BJ (cell line): ENCODE measurements at regions not wholly inside any gene's neighbourhood (a gene's known extent, or its start where the extent isn't known, plus 50 kb on each side); places are given as distances from the start of the nearest gene placed in this dataset.
"Not testable (repeated sequence)": the region's sequence is repeated elsewhere in the genome, so short reads cannot be mapped to it uniquely, and the experiment has no call there.

Experiments used
- CTCF ChIA-PET: fragments of 350-600 bp; formaldehyde crosslinking; extraction: SDS; loops from one replicate; lab custom pipeline; 2021; ENCODE audit warnings: antibody characterized with exemption, inconsistent platforms; lab: Yijun Ruan, JAX
- POLR2A ChIA-PET: fragments of 300-600 bp; sonication (Branson Sonifier 250); formaldehyde crosslinking; extraction: SDS; loops from one replicate; lab custom pipeline; 2021; ENCODE audit warnings: antibody characterized with exemption; lab: Charles Lee
- DNase-seq: peaks from one replicate; pipeline ENCODE4 v3.0.0-alpha.2; 2011; ENCODE audit warnings: low read depth
- H3K27me3 ChIP-seq: 2 replicates; pipeline ENCODE4 v1.6.0; 2011; ENCODE audit warnings: low read length; ENCODE audit not compliant: control insufficient read depth, insufficient read depth
- H3K36me3 ChIP-seq: 2 replicates; pipeline ENCODE4 v1.5.1; 2011; ENCODE audit warnings: low read length; ENCODE audit not compliant: control insufficient read depth, insufficient read depth
- H3K4me3 ChIP-seq: 2 replicates; pipeline ENCODE4 v1.5.1; 2011; ENCODE audit warnings: low read depth, mild to moderate bottlenecking, control low read depth, low read length
- CTCF ChIP-seq: IDR thresholded peaks from 2 replicates; pipeline ENCODE4 v1.5.1; 2011; ENCODE audit warnings: low read depth, mild to moderate bottlenecking, control low read depth, inconsistent platforms, low read length, moderate library complexity; ENCODE audit not compliant: insufficient read depth

- H3K27me3 ChIP-seq, result no peaks in the 10 kb centered on the region
- ChIA-PET POLR2A (no interaction called here), CTCF (no interaction called here)
- no peaks in the 10 kb centered on the region for H3K36me3 ChIP-seq
- H3K4me3 ChIP-seq, result no peak overlapping the region
- TF ChIP-seq CTCF, result no peak
- DNase-seq, result no peak
Observed at GRCh38 chr1:244328476-244328875, 123.2 kb downstream of the ADSS2 start.

GRCh38 chr1:244329591-244330317, 122.0 kb downstream of the ADSS2 start:
- TF ChIP-seq CTCF, result no peak
- Histone ChIP-seq H3K4me3 (no peak overlapping the region), H3K36me3 (no peaks in the 10 kb centered on the region), H3K27me3 (no peaks in the 10 kb centered on the region)
- ChIA-PET CTCF (no interaction called here), POLR2A (no interaction called here)
- no peak for DNase-seq

GRCh38 chr1:244330318-244330625, 121.4 kb downstream of the ADSS2 start:
- ChIA-PET POLR2A (no interaction called here), CTCF (no interaction called here)
- no peak for TF ChIP-seq CTCF
- no peak for DNase-seq
- Histone ChIP-seq H3K27me3 (no peaks in the 10 kb centered on the region), H3K36me3 (no peaks in the 10 kb centered on the region), H3K4me3 (no peak overlapping the region)

- H3K36me3 ChIP-seq, POLR2A ChIA-PET, CTCF ChIA-PET, H3K27me3 ChIP-seq, DNase-seq, H3K4me3 ChIP-seq: not testable (repeated sequence)
Observed at GRCh38 chr1:244332761-244333160, 118.9 kb downstream of the ADSS2 start.

GRCh38 chr1:244334315-244334714, 117.4 kb downstream of the ADSS2 start:
- H3K4me3 ChIP-seq, DNase-seq, POLR2A ChIA-PET, H3K27me3 ChIP-seq, H3K36me3 ChIP-seq: not testable (repeated sequence)
- CTCF ChIA-PET, result interaction anchor here (1.2 kb wide), 1 partner anchor 9 kb away, joined by 4 read pairs; no protein-coding TSS in a partner anchor

- H3K4me3 ChIP-seq, H3K27me3 ChIP-seq, DNase-seq, POLR2A ChIA-PET, H3K36me3 ChIP-seq: not testable (repeated sequence)
- CTCF ChIA-PET, result interaction anchor here (0.6 kb wide), 1 partner anchor 609 kb away, joined by 3 read pairs; no protein-coding TSS in a partner anchor
Observed at GRCh38 chr1:244334842-244335241, 116.9 kb downstream of the ADSS2 start.

GRCh38 chr1:244335456-244335855, 116.3 kb downstream of the ADSS2 start:
- CTCF ChIA-PET, result interaction anchor here (0.6 kb wide), 1 partner anchor 610 kb away, joined by 3 read pairs; no protein-coding TSS in a partner anchor
- DNase-seq, result no peak
- Histone ChIP-seq H3K36me3 (no peaks in the 10 kb centered on the region), H3K4me3 (no peak overlapping the region), H3K27me3 (no peaks in the 10 kb centered on the region)
- POLR2A ChIA-PET, result no interaction called here
- no peak for TF ChIP-seq CTCF
